ENCODE measurements at regions not wholly inside any gene's neighbourhood (a gene's known extent, or its start where the extent isn't known, plus 50 kb on each side); places are given as distances from the start of the nearest gene placed in this dataset.
A peak's percentile ranks its signal among the peaks of the same experiment; 100 is the strongest.
"Not testable (repeated sequence)": the region's sequence is repeated elsewhere in the genome, so short reads cannot be mapped to it uniquely, and the experiment has no call there.

GRCh38 chr21:35198982-35199732 is 150.1 kb upstream of the RUNX1 start:
- no peak for DNase-seq (ENCODE audit: low spot score)

- no peak for DNase-seq (ENCODE audit: low spot score)
These were observed 149.5 kb upstream of the RUNX1 start for GRCh38 chr21:35198565-35198964.

GRCh38 chr21:35197992-35198431 is 148.9 kb upstream of the RUNX1 start:
- DNase-seq (ENCODE audit: low spot score) = peak; percentile 98

- DNase-seq (ENCODE audit: low spot score) = peak; percentile 12
These were observed 148.1 kb upstream of the RUNX1 start for GRCh38 chr21:35197191-35197590.

GRCh38 chr21:35196128-35196527 is 147.0 kb upstream of the RUNX1 start:
- no peak for DNase-seq (ENCODE audit: low spot score)

GRCh38 chr21:35195232-35195631 is 146.1 kb upstream of the RUNX1 start:
- peak; percentile 92 for DNase-seq (ENCODE audit: low spot score)

- no peak for DNase-seq (ENCODE audit: low spot score)
These were observed 142.7 kb upstream of the RUNX1 start for GRCh38 chr21:35191754-35192153.

- DNase-seq (ENCODE audit: low spot score) = no peak
These were observed 142.0 kb upstream of the RUNX1 start for GRCh38 chr21:35191128-35191527.

- DNase-seq (ENCODE audit: low spot score) = peak; percentile 85
These were observed 141.1 kb upstream of the RUNX1 start for GRCh38 chr21:35190201-35190701.

- no peak for DNase-seq (ENCODE audit: low spot score)
These were observed 140.2 kb upstream of the RUNX1 start for GRCh38 chr21:35189077-35189863.

GRCh38 chr21:35183389-35183788 is 134.3 kb upstream of the RUNX1 start:
- not testable (repeated sequence) for DNase-seq (ENCODE audit: low spot score)

GRCh38 chr21:35179990-35180540 is 131.0 kb upstream of the RUNX1 start:
- peak; percentile 80 for DNase-seq (ENCODE audit: low spot score)

GRCh38 chr21:35178827-35179226 is 129.7 kb upstream of the RUNX1 start:
- peak; percentile 83 for DNase-seq (ENCODE audit: low spot score)

GRCh38 chr21:35178098-35178497 is 129.0 kb upstream of the RUNX1 start:
- DNase-seq (ENCODE audit: low spot score) = no peak

GRCh38 chr21:35172231-35172630 is 123.1 kb upstream of the RUNX1 start:
- no peak for DNase-seq (ENCODE audit: low spot score)

- DNase-seq (ENCODE audit: low spot score) = no peak
These were observed 122.3 kb upstream of the RUNX1 start for GRCh38 chr21:35171385-35171784.

- DNase-seq (ENCODE audit: low spot score) = no peak
These were observed 121.7 kb upstream of the RUNX1 start for GRCh38 chr21:35170818-35171217.

- DNase-seq (ENCODE audit: low spot score) = no peak
These were observed 121.1 kb upstream of the RUNX1 start for GRCh38 chr21:35170244-35170643.

GRCh38 chr21:35169574-35169973 is 120.5 kb upstream of the RUNX1 start:
- DNase-seq (ENCODE audit: low spot score) = no peak

GRCh38 chr21:35168735-35169134 is 119.6 kb upstream of the RUNX1 start:
- DNase-seq (ENCODE audit: low spot score) = no peak

GRCh38 chr21:35164971-35165483 is 115.9 kb upstream of the RUNX1 start:
- no peak for DNase-seq (ENCODE audit: low spot score)

GRCh38 chr21:35164380-35164779 is 115.3 kb upstream of the RUNX1 start:
- no peak for DNase-seq (ENCODE audit: low spot score)

- DNase-seq (ENCODE audit: low spot score) = no peak
These were observed 114.3 kb upstream of the RUNX1 start for GRCh38 chr21:35163411-35163810.

Measured in kidney tubule cell (primary cell).